Thyroid gland (tissue), 4 donors: ENCODE measurements at regions not wholly inside any gene's neighbourhood (a gene's known extent, or its start where the extent isn't known, plus 50 kb on each side); places are given as distances from the start of the nearest gene placed in this dataset.

Source experiments
- DNase-seq, 2 donors: peaks; one replicate each; pipeline ENCODE4 v3.0.0-alpha.2; 2019
- H3K27ac ChIP-seq, 3 donors: fragments of 200-600 bp; sonication (generic); 1 replicate in 2 of 3; 2 replicates in 1 of 3; pipeline ENCODE4 v1.5.1; 2016 to 2019; ENCODE audit warnings: mild to moderate bottlenecking in 1 of 3, moderate library complexity in 1 of 3
- H3K27me3 ChIP-seq: fragments of 200-600 bp; sonication (generic); one replicate; pipeline ENCODE4 v1.5.1; 2019
- H3K36me3 ChIP-seq, 2 donors: fragments of 200-600 bp; sonication (generic); one replicate each; pipeline ENCODE4 v1.5.1; 2016 to 2019
- H3K4me1 ChIP-seq, 2 donors: fragments of 200-600 bp; sonication (generic); one replicate each; pipeline ENCODE4 v1.5.1; 2017 to 2019
- H3K4me3 ChIP-seq, 3 donors: fragments of 200-600 bp; sonication (generic); replicated peaks in 1 of 3; 1 replicate in 2 of 3; 2 replicates in 1 of 3; pipeline ENCODE4 v1.5.1; 2016; ENCODE audit warnings: mild to moderate bottlenecking in 1 of 3
- H3K9me3 ChIP-seq: fragments of 200-600 bp; sonication (generic); one replicate; pipeline ENCODE4 v1.5.1; 2017
- CTCF ChIP-seq, 6 experiments: fragments of 200-600 bp in 3 of 6; fragments of 450-650 bp in 3 of 6; sonication (generic) in 3 of 6; IDR thresholded peaks; one replicate each; pipeline ENCODE4 v1.5.1; 2016 to 2019; ENCODE audit warnings: antibody characterized with exemption in 6 of 6, mild to moderate bottlenecking in 2 of 6, inconsistent platforms in 1 of 6, moderate library complexity in 1 of 6
- POLR2A ChIP-seq, 2 donors: fragments of 450-650 bp; IDR thresholded peaks; one replicate each; pipeline ENCODE4 v1.6.1; 2017; ENCODE audit warnings: antibody characterized with exemption in 2 of 2, mild to moderate bottlenecking in 2 of 2, moderate library complexity in 1 of 2
- WGBS, 2 donors: methylation state at CpG; one replicate each; pipeline ENCODE4 v1.1.5; 2017; 5-methylcytosine and 5-hydroxymethylcytosine counted together
- intact Hi-C: fragments of 100-400 bp; cut with DNase I; formaldehyde crosslinking; loops from one replicate; pipeline ENCODE4 v1.15.1; 2023

GRCh38 chr1:224811564-224811963, 117.9 kb upstream of the DNAH14 start:
- 94 to 95% methylated on average over 7 of the region's 7 CpGs for WGBS, 2 donors
- Histone ChIP-seq H3K36me3 (no peaks in the 10 kb centered on the region), H3K4me1 (no peaks in the 10 kb centered on the region), H3K4me3 (no peak overlapping the region), H3K27me3 (no peaks in the 10 kb centered on the region), H3K9me3 (no peaks in the 10 kb centered on the region), H3K27ac (no peak overlapping the region)
- TF ChIP-seq POLR2A (IDR thresholded peaks at IDR 0.05) (no peak), CTCF (IDR thresholded peaks at IDR 0.05) (no peak)
- intact Hi-C loops, result no loop called here
- DNase-seq, result no peak

DNA sequence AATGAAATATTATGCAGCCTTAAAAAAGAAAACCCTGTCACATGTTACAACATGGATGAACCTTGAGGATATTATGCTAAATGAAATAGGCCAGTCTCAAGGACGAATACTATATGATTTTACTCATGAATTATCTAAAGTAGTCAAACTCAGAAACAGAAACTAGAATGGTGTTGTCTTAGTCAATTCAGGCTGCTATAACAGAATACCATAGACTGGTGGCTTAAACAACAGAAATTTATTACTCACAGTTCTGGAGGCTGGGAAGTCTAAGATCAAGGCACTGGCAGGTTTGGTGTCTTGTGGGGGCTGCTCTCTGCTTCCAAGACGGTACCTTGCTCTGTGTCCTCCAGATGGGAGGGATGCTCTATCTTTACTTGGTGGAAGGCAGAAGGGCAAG, 113.8 kb upstream of the DNAH14 start:
- no peaks in the 10 kb centered on the region for H3K9me3 ChIP-seq
- WGBS, 2 donors, result 88 to 92% methylated on average over 2 of the region's 2 CpGs
- no peaks in the 10 kb centered on the region for H3K27me3 ChIP-seq
- no peak overlapping the region for H3K27ac ChIP-seq
- DNase-seq, result no peak
- H3K36me3 ChIP-seq, result no peaks in the 10 kb centered on the region
- no peak for TF ChIP-seq CTCF (IDR thresholded peaks at IDR 0.05)
- TF ChIP-seq POLR2A (IDR thresholded peaks at IDR 0.05), result no peak
- H3K4me3 ChIP-seq, result no peak overlapping the region
- no peaks in the 10 kb centered on the region for H3K4me1 ChIP-seq
- intact Hi-C loops, result no loop called here

GRCh38 chr1:224816062-224816461, 113.4 kb upstream of the DNAH14 start:
- Histone ChIP-seq H3K4me3 (no peak overlapping the region), H3K4me1 (no peaks in the 10 kb centered on the region), H3K27me3 (no peaks in the 10 kb centered on the region), H3K36me3 (no peaks in the 10 kb centered on the region), H3K9me3 (no peaks in the 10 kb centered on the region), H3K27ac (no peak overlapping the region)
- TF ChIP-seq POLR2A (IDR thresholded peaks at IDR 0.05), result no peak
- TF ChIP-seq CTCF (IDR thresholded peaks at IDR 0.05), result no peak
- intact Hi-C loops, result no loop called here
- no peak for DNase-seq

GRCh38 chr1:224817382-224817781, 112.1 kb upstream of the DNAH14 start:
- no peaks in the 10 kb centered on the region for H3K9me3 ChIP-seq
- H3K4me1 ChIP-seq, result no peaks in the 10 kb centered on the region
- intact Hi-C loops, result no loop called here
- DNase-seq, result no peak
- WGBS, 2 donors, result 77 to 87% methylated on average over 3 of the region's 3 CpGs
- H3K4me3 ChIP-seq, result no peak overlapping the region
- no peaks in the 10 kb centered on the region for H3K27me3 ChIP-seq
- TF ChIP-seq POLR2A (IDR thresholded peaks at IDR 0.05), result no peak
- no peak for TF ChIP-seq CTCF (IDR thresholded peaks at IDR 0.05)
- H3K27ac ChIP-seq, result no peak overlapping the region
- H3K36me3 ChIP-seq, result no peaks in the 10 kb centered on the region

- intact Hi-C loops, result no loop called here
- 81 to 83% methylated on average over 3 of the region's 3 CpGs for WGBS, 2 donors
- no peaks in the 10 kb centered on the region for H3K9me3 ChIP-seq
Observed at GRCh38 chr1:224819861-224820260, 109.6 kb upstream of the DNAH14 start.

More at GRCh38 chr1:224819861-224820260, 109.6 kb upstream of the DNAH14 start:
- H3K27me3 ChIP-seq, result no peaks in the 10 kb centered on the region
- H3K4me1 ChIP-seq, result no peaks in the 10 kb centered on the region
- no peak for TF ChIP-seq CTCF (IDR thresholded peaks at IDR 0.05)
- no peaks in the 10 kb centered on the region for H3K36me3 ChIP-seq
- no peak overlapping the region for H3K4me3 ChIP-seq
- no peak overlapping the region for H3K27ac ChIP-seq
- no peak for DNase-seq
